ENCODE measurements at regions not wholly inside any gene's neighbourhood (a gene's known extent, or its start where the extent isn't known, plus 50 kb on each side); places are given as distances from the start of the nearest gene placed in this dataset.

DNA sequence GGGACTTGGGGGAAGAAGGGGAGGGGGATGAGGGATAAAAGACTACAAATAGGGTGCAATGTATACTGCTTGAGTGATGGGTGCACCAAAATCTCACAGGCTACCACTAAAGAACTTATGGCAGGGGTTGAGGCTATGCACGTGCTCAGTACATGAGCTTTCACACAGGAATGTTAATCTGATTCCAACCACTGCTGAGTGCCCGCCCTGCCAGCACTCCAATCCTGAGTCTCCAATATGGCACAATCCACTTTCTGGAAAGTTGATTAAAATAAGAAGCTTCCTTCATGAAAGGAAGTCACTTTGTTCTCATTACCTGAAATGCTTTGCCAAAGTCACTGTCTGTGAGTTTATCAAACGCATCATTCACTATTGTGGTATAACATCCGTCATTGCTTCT is 463.0 kb downstream of the IRS2 start:
- CTCF ChIA-PET: interaction anchor here (0.6 kb wide), 1 partner anchor 456 kb away, joined by 5 read pairs; no protein-coding TSS in a partner anchor
- no peak for TF ChIP-seq ZSCAN30 (tag by site-specific recombination; IDR thresholded peaks at IDR 0.05)
- TF ChIP-seq ZNF529 (tag by site-specific recombination; IDR thresholded peaks at IDR 0.05; ENCODE audit: insufficient replicate concordance): no peak
- TF ChIP-seq KLF1 (tag by site-specific recombination; IDR thresholded peaks at IDR 0.05): no peak
- no peak for TF ChIP-seq ZNF184 (tag by site-specific recombination; IDR thresholded peaks at IDR 0.05)
- TF ChIP-seq ZNF174 (tag by site-specific recombination; IDR thresholded peaks at IDR 0.05): no peak
- no peak for TF ChIP-seq OVOL3 (tag by site-specific recombination; IDR thresholded peaks at IDR 0.05)
- no peak for TF ChIP-seq ZNF561 (tag by site-specific recombination; IDR thresholded peaks at IDR 0.05; ENCODE audit: borderline replicate concordance)
- TF ChIP-seq, protein P1, sequence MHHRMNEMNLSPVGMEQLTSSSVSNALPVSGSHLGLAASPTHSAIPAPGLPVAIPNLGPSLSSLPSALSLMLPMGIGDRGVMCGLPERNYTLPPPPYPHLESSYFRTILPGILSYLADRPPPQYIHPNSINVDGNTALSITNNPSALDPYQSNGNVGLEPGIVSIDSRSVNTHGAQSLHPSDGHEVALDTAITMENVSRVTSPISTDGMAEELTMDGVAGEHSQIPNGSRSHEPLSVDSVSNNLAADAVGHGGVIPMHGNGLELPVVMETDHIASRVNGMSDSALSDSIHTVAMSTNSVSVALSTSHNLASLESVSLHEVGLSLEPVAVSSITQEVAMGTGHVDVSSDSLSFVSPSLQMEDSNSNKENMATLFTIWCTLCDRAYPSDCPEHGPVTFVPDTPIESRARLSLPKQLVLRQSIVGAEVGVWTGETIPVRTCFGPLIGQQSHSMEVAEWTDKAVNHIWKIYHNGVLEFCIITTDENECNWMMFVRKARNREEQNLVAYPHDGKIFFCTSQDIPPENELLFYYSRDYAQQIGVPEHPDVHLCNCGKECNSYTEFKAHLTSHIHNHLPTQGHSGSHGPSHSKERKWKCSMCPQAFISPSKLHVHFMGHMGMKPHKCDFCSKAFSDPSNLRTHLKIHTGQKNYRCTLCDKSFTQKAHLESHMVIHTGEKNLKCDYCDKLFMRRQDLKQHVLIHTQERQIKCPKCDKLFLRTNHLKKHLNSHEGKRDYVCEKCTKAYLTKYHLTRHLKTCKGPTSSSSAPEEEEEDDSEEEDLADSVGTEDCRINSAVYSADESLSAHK (tag by site-specific recombination; IDR thresholded peaks at IDR 0.05): no peak
- no peak for TF ChIP-seq ZNF558 (tag by site-specific recombination; IDR thresholded peaks at IDR 0.05)
- no peak for TF ChIP-seq ZNF610 (tag by site-specific recombination; IDR thresholded peaks at IDR 0.05; ENCODE audit: borderline replicate concordance)
- no peak for TF ChIP-seq GLI4 (tag by site-specific recombination; IDR thresholded peaks at IDR 0.05)
- POLR2A ChIA-PET: no interaction called here

DNA sequence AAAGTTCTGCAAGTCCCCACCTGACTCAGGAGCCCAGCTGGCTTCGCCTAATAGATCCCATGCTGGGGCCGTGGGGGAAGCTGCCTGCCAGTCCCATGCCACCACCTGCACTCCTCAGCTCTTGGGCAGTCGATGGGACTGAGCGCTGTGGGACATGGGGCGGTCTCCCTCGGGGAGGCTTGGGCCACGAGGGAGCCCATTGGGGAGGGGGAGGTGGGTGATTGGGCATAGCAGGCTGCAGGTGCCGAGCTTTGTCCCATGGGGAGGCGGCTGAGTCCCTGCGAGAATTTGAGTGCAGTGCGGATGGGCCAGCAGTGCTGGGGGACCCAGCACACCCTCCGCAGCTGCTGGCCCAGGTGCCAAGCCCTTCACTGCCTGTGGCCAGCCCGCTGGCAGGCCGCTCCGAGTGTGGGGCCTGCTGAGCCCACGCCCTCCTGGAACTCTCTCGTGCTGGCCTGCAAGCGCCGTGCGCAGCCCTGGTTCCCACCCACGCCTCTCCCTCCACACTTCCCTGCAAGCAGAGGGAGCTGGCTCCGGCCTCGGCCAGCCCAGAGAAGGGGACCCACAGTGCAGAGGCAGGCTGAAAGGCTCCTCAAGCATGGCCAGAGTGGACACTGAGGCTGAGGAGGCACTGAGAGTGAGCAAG is 467.3 kb downstream of the IRS2 start:
- Histone ChIP-seq H3K9me3 (ENCODE audit: control insufficient read depth, insufficient read depth, low read depth, low read length) (no peaks in the 10 kb centered on the region), H3K4me3 (ENCODE audit: low read depth, low read length) (no peak overlapping the region), H3K4me1 (ENCODE audit: control insufficient read depth, insufficient read depth, low read length) (no peaks in the 10 kb centered on the region), H3K27ac (ENCODE audit: extremely low read depth, low read depth, low read length) (no peak overlapping the region), H3K36me3 (ENCODE audit: control insufficient read depth in 2 of 2, insufficient read depth in 1 of 2, low read length in 2 of 2) (no peaks in the 10 kb centered on the region)
- ChIA-PET POLR2A (interaction anchor here (0.6 kb wide), 1 partner anchor 164 kb away, joined by 4 read pairs; no protein-coding TSS in a partner anchor), CTCF (no interaction called here)
- TF ChIP-seq ZNF169 (tag by site-specific recombination; IDR thresholded peaks at IDR 0.05) (no peak), ZFP37 (tag by site-specific recombination; IDR thresholded peaks at IDR 0.05) (no peak), ZNF354C (tag by site-specific recombination; IDR thresholded peaks at IDR 0.05; ENCODE audit: borderline replicate concordance, low read depth) (no peak), ZNF335 (tag by site-specific recombination; conservative IDR thresholded peaks at IDR 0.05) (no peak), YY2 (tag by site-specific recombination; IDR thresholded peaks at IDR 0.05) (no peak), ZNF658 (tag by site-specific recombination; IDR thresholded peaks at IDR 0.05) (no peak), ZBTB1 (tag by site-specific recombination; IDR thresholded peaks at IDR 0.05) (no peak), ZNF19 (tag by site-specific recombination; IDR thresholded peaks at IDR 0.05; ENCODE audit: low read depth) (no peak), KLF8 (tag by site-specific recombination; IDR thresholded peaks at IDR 0.05) (no peak), ZNF837 (tag by site-specific recombination; IDR thresholded peaks at IDR 0.05) (no peak), ZNF701 (tag by site-specific recombination; IDR thresholded peaks at IDR 0.05) (no peak), ZNF555 (tag by site-specific recombination; conservative IDR thresholded peaks at IDR 0.05) (no peak), SCRT2 (tag by site-specific recombination; IDR thresholded peaks at IDR 0.05) (no peak), ZNF830 (tag by site-specific recombination; IDR thresholded peaks at IDR 0.05; ENCODE audit: low read depth) (no peak)
- TF ChIP-seq, protein P2, sequence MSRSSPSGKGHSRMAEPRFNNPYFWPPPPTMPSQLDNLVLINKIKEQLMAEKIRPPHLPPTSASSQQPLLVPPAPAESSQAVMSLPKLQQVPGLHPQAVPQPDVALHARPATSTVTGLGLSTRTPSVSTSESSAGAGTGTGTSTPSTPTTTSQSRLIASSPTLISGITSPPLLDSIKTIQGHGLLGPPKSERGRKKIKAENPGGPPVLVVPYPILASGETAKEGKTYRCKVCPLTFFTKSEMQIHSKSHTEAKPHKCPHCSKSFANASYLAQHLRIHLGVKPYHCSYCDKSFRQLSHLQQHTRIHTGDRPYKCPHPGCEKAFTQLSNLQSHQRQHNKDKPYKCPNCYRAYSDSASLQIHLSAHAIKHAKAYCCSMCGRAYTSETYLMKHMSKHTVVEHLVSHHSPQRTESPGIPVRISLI (tag by site-specific recombination; IDR thresholded peaks at IDR 0.05): no peak
- TF ChIP-seq, protein P3, sequence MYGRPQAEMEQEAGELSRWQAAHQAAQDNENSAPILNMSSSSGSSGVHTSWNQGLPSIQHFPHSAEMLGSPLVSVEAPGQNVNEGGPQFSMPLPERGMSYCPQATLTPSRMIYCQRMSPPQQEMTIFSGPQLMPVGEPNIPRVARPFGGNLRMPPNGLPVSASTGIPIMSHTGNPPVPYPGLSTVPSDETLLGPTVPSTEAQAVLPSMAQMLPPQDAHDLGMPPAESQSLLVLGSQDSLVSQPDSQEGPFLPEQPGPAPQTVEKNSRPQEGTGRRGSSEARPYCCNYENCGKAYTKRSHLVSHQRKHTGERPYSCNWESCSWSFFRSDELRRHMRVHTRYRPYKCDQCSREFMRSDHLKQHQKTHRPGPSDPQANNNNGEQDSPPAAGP (tag by site-specific recombination; IDR thresholded peaks at IDR 0.05): no peak
- TF ChIP-seq, protein P4, sequence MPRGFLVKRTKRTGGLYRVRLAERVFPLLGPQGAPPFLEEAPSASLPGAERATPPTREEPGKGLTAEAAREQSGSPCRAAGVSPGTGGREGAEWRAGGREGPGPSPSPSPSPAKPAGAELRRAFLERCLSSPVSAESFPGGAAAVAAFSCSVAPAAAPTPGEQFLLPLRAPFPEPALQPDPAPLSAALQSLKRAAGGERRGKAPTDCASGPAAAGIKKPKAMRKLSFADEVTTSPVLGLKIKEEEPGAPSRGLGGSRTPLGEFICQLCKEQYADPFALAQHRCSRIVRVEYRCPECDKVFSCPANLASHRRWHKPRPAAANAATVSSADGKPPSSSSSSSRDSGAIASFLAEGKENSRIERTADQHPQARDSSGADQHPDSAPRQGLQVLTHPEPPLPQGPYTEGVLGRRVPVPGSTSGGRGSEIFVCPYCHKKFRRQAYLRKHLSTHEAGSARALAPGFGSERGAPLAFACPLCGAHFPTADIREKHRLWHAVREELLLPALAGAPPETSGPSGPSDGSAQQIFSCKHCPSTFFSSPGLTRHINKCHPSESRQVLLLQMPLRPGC (tag by site-specific recombination; IDR thresholded peaks at IDR 0.05): no peak
- TF ChIP-seq, protein P1 (tag by site-specific recombination; IDR thresholded peaks at IDR 0.05): no peak

More for the DNA sequence above, 463.0 kb downstream of the IRS2 start:
- H3K4me3 ChIP-seq (ENCODE audit: low read depth, low read length): no peak overlapping the region
- no peak overlapping the region for H3K27ac ChIP-seq (ENCODE audit: extremely low read depth, low read depth, low read length)
- H3K4me1 ChIP-seq (ENCODE audit: control insufficient read depth, insufficient read depth, low read length): no peaks in the 10 kb centered on the region
- no peaks in the 10 kb centered on the region for H3K36me3 ChIP-seq (ENCODE audit: control insufficient read depth in 2 of 2, insufficient read depth in 1 of 2, low read length in 2 of 2)
- no peaks in the 10 kb centered on the region for H3K9me3 ChIP-seq (ENCODE audit: control insufficient read depth, insufficient read depth, low read depth, low read length)
